IPS DF 6.9 (cell line): ENCODE measurements at regions not wholly inside any gene's neighbourhood (a gene's known extent, or its start where the extent isn't known, plus 50 kb on each side); places are given as distances from the start of the nearest gene placed in this dataset.

Experiments used
- DNase-seq: peaks from one replicate; pipeline ENCODE4 v3.0.0-alpha.2; 2013; ENCODE audit warnings: low read depth, low spot score
- H3K27ac ChIP-seq: one replicate; pipeline ENCODE4 v1.5.1; 2013; ENCODE audit warnings: low read length, control low read depth
- H3K27me3 ChIP-seq: 2 replicates; pipeline ENCODE4 v1.6.1; 2013; ENCODE audit warnings: mild to moderate bottlenecking, low read length; ENCODE audit not compliant: control insufficient read depth, insufficient read depth
- H3K36me3 ChIP-seq: 2 replicates; pipeline ENCODE4 v1.6.1; 2013; ENCODE audit warnings: low read length; ENCODE audit not compliant: control insufficient read depth, insufficient read depth
- H3K4me1 ChIP-seq: 2 replicates; pipeline ENCODE4 v1.6.1; 2013; ENCODE audit warnings: low read length; ENCODE audit not compliant: control insufficient read depth, insufficient read depth
- H3K4me3 ChIP-seq: 2 replicates; pipeline ENCODE4 v1.5.1; 2013; ENCODE audit warnings: mild to moderate bottlenecking, low read length
- H3K9me3 ChIP-seq: 2 replicates; pipeline ENCODE4 v1.6.1; 2013; ENCODE audit warnings: low read length, inconsistent platforms; ENCODE audit not compliant: control insufficient read depth, insufficient read depth
- WGBS: extraction: QIAGEN DNeasy Blood & Tissue Kit; methylation state at CpG from one replicate; pipeline ENCODE4 v1.1.7; 2013; ENCODE audit warnings: mixed read lengths, missing lambda C conversion rate; ENCODE audit not compliant: insufficient read length, insufficient coverage; 5-methylcytosine and 5-hydroxymethylcytosine counted together

GRCh38 chr7:25813381-25813780, 338.6 kb upstream of the NFE2L3 start:
- Histone ChIP-seq H3K36me3 (no peaks in the 10 kb centered on the region), H3K27me3 (no peaks in the 10 kb centered on the region), H3K4me1 (no peaks in the 10 kb centered on the region), H3K9me3 (no peaks in the 10 kb centered on the region), H3K27ac (no peak overlapping the region), H3K4me3 (no peak overlapping the region)
- DNase-seq = no peak
- WGBS = no CpG with 5 or more reads among the region's 6 CpGs

- no peaks in the 10 kb centered on the region for H3K27me3 ChIP-seq
- no peaks in the 10 kb centered on the region for H3K9me3 ChIP-seq
- no peak for DNase-seq
- H3K27ac ChIP-seq = no peak overlapping the region
- WGBS = no CpG with 5 or more reads among the region's 2 CpGs
- H3K36me3 ChIP-seq = no peaks in the 10 kb centered on the region
- H3K4me1 ChIP-seq = no peaks in the 10 kb centered on the region
- no peak overlapping the region for H3K4me3 ChIP-seq
Measured at GRCh38 chr7:25815711-25816110, 336.3 kb upstream of the NFE2L3 start.

GRCh38 chr7:25820432-25821040, 331.5 kb upstream of the NFE2L3 start:
- H3K27ac ChIP-seq = no peak overlapping the region
- no peaks in the 10 kb centered on the region for H3K9me3 ChIP-seq
- no peak overlapping the region for H3K4me3 ChIP-seq
- no CpG with 5 or more reads among the region's 5 CpGs for WGBS
- H3K4me1 ChIP-seq = no peaks in the 10 kb centered on the region
- no peak for DNase-seq
- no peaks in the 10 kb centered on the region for H3K27me3 ChIP-seq
- no peaks in the 10 kb centered on the region for H3K36me3 ChIP-seq

GRCh38 chr7:25821225-25821624, 330.8 kb upstream of the NFE2L3 start:
- Histone ChIP-seq H3K36me3 (no peaks in the 10 kb centered on the region), H3K27me3 (no peaks in the 10 kb centered on the region), H3K27ac (no peak overlapping the region), H3K4me1 (no peaks in the 10 kb centered on the region), H3K4me3 (no peak overlapping the region), H3K9me3 (no peaks in the 10 kb centered on the region)
- DNase-seq = no peak
- no CpG with 5 or more reads among the region's 3 CpGs for WGBS

- no peaks in the 10 kb centered on the region for H3K36me3 ChIP-seq
- H3K4me1 ChIP-seq = no peaks in the 10 kb centered on the region
- no peaks in the 10 kb centered on the region for H3K27me3 ChIP-seq
- no CpG with 5 or more reads among the region's 4 CpGs for WGBS
- H3K27ac ChIP-seq = no peak overlapping the region
- no peak overlapping the region for H3K4me3 ChIP-seq
- H3K9me3 ChIP-seq = no peaks in the 10 kb centered on the region
- no peak for DNase-seq
Measured at GRCh38 chr7:25822823-25823222, 329.2 kb upstream of the NFE2L3 start.

- no peak overlapping the region for H3K4me3 ChIP-seq
- DNase-seq = no peak
- H3K27me3 ChIP-seq = no peaks in the 10 kb centered on the region
- H3K9me3 ChIP-seq = no peaks in the 10 kb centered on the region
- H3K36me3 ChIP-seq = no peaks in the 10 kb centered on the region
- no peak overlapping the region for H3K27ac ChIP-seq
- H3K4me1 ChIP-seq = no peaks in the 10 kb centered on the region
Measured at GRCh38 chr7:25823571-25823970, 328.4 kb upstream of the NFE2L3 start.

GRCh38 chr7:25828468-25828867, 323.5 kb upstream of the NFE2L3 start:
- no peaks in the 10 kb centered on the region for H3K27me3 ChIP-seq
- no peaks in the 10 kb centered on the region for H3K9me3 ChIP-seq
- no peak overlapping the region for H3K4me3 ChIP-seq
- no peak for DNase-seq
- no CpG with 5 or more reads among the region's 1 CpG for WGBS
- no peaks in the 10 kb centered on the region for H3K4me1 ChIP-seq
- H3K36me3 ChIP-seq = no peaks in the 10 kb centered on the region
- no peak overlapping the region for H3K27ac ChIP-seq

GRCh38 chr7:25829663-25830062, 322.3 kb upstream of the NFE2L3 start:
- H3K27me3 ChIP-seq = no peaks in the 10 kb centered on the region
- H3K4me3 ChIP-seq = no peak overlapping the region
- DNase-seq = no peak
- H3K4me1 ChIP-seq = no peaks in the 10 kb centered on the region
- H3K36me3 ChIP-seq = no peaks in the 10 kb centered on the region
- no peak overlapping the region for H3K27ac ChIP-seq
- no peaks in the 10 kb centered on the region for H3K9me3 ChIP-seq

GRCh38 chr7:25830215-25830614, 321.8 kb upstream of the NFE2L3 start:
- no peak overlapping the region for H3K4me3 ChIP-seq
- WGBS = no CpG with 5 or more reads among the region's 3 CpGs
- no peak for DNase-seq
- H3K4me1 ChIP-seq = no peaks in the 10 kb centered on the region
- H3K9me3 ChIP-seq = no peaks in the 10 kb centered on the region
- no peak overlapping the region for H3K27ac ChIP-seq
- H3K27me3 ChIP-seq = no peaks in the 10 kb centered on the region
- no peaks in the 10 kb centered on the region for H3K36me3 ChIP-seq

GRCh38 chr7:25831062-25831691, 320.8 kb upstream of the NFE2L3 start:
- H3K27me3 ChIP-seq = no peaks in the 10 kb centered on the region
- no peak for DNase-seq

GRCh38 chr7:25831831-25832411, 320.1 kb upstream of the NFE2L3 start:
- H3K4me1 ChIP-seq = no peaks in the 10 kb centered on the region
- no peak overlapping the region for H3K27ac ChIP-seq
- no peaks in the 10 kb centered on the region for H3K27me3 ChIP-seq
- no CpG with 5 or more reads among the region's 8 CpGs for WGBS
- H3K36me3 ChIP-seq = no peaks in the 10 kb centered on the region
- H3K9me3 ChIP-seq = no peaks in the 10 kb centered on the region
- no peak overlapping the region for H3K4me3 ChIP-seq
- no peak for DNase-seq

More at GRCh38 chr7:25831062-25831691, 320.8 kb upstream of the NFE2L3 start:
- H3K36me3 ChIP-seq = no peaks in the 10 kb centered on the region
- no peak overlapping the region for H3K4me3 ChIP-seq
- no peaks in the 10 kb centered on the region for H3K4me1 ChIP-seq
- H3K27ac ChIP-seq = no peak overlapping the region
- H3K9me3 ChIP-seq = no peaks in the 10 kb centered on the region
- no CpG with 5 or more reads among the region's 6 CpGs for WGBS
